ENCODE measurements at regions not wholly inside any gene's neighbourhood (a gene's known extent, or its start where the extent isn't known, plus 50 kb on each side); places are given as distances from the start of the nearest gene placed in this dataset.

DNA sequence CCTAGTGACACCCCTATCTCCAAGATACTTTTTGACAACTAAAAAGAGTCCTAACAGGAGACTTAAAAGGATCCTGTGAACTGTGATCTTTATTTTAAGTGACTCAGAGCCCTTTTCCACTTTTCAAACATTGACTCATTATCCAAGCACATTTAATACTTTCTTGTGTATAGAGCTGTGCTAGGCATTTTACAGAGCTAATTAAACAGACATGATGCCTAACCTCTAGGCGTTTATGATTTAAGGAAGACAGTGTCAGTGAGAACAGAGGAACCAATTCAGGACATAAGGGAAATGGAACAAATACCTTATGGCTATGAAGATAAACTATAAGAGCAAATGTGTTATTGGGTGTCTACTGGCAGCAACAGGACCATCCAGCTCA lies 282.6 kb downstream of the TPBG start:
- DNase-seq (ENCODE audit: low spot score), result no peak

DNA sequence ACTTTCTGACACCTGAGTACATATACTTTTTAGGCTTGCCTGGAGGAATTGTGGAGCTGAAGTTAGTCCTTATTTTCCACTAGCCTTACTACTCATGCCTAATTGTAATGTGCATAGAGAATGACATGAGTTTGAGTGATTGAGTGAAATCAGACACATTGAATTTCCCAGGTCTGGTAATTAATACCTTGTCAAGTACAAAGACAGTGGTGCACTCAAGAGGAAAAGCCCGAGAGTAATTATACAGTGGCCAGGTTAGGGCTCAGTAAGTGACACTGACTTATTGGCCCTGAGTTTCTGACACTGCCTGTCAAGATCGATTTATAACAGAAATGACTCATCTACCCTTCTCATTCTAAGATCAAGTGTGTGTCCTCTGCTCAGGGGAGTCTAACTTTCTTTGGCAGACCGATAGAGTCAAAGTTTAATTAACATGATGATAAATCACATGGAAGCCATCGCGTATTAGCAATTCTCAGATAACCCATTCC lies 288.3 kb downstream of the TPBG start:
- no peak for DNase-seq (ENCODE audit: low spot score)

GRCh38 chr6:82679232-82679631 lies 315.6 kb downstream of the TPBG start:
- no peak for DNase-seq (ENCODE audit: low spot score)

GRCh38 chr6:82680192-82680591 lies 316.6 kb downstream of the TPBG start:
- DNase-seq (ENCODE audit: low spot score), result no peak

- no peak for DNase-seq (ENCODE audit: low spot score)
Observed at GRCh38 chr6:82681119-82681714, 317.6 kb downstream of the TPBG start.

DNA sequence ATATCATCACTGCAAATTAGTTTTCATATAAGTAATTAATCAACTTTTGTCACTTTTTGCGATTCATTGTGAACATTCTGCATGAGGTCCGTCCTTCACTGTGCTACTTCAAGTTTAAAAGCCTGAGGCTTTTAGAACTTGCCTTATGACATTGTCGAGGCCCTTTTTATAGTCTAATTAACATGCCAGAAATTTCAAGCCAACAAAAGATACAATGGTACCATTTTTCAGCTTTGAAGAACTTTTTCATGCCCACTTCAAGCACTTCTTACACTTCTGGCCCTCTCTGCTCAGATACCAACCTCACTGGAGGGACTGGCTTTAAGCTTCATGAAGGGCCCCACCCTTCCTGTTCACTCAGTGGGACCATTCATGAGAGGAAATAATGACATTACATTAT lies 323.1 kb downstream of the TPBG start:
- DNase-seq (ENCODE audit: low spot score), result no peak

DNA sequence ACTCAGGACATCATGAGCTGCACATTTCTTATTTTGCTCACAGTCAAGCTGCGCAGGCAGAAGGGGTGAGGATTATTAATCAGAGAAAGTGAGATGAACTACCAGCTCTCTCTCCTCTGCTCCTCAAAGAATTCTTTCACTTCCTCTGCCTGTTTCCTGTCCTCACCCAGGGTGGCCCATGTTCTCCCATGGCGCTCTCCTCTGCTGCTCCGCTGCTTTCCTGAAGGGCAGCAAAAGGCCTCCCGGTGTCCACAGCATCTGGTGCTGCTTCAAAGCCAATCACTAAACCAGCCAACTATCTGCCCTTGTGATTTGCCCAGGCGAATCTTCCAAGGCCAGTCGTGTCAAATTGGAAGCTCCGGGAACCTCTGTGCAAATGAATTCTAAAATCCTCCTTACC lies 324.2 kb downstream of the TPBG start:
- no peak for DNase-seq (ENCODE audit: low spot score)

DNA sequence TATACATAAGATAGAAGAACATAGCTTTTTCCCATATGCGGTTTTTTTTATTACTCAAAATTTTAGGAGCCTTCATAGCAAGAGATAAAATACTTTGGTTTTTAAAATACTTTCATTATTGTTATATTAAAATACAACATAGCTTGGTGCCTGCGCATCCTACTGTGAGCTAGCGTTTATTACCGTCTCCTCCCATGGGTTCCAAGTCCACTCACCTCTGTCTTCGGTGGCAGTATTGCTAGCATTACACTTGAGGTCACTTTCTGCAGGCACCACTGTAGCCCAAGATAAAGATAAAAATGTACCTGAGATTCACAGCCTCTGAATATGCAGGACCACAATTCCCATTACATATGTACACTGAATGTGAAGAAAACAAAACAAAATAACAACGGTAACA lies 326.7 kb downstream of the TPBG start:
- no peak for DNase-seq (ENCODE audit: low spot score)

- no peak for DNase-seq (ENCODE audit: low spot score)
Observed at GRCh38 chr6:82691997-82692396, 328.4 kb downstream of the TPBG start.

DNA sequence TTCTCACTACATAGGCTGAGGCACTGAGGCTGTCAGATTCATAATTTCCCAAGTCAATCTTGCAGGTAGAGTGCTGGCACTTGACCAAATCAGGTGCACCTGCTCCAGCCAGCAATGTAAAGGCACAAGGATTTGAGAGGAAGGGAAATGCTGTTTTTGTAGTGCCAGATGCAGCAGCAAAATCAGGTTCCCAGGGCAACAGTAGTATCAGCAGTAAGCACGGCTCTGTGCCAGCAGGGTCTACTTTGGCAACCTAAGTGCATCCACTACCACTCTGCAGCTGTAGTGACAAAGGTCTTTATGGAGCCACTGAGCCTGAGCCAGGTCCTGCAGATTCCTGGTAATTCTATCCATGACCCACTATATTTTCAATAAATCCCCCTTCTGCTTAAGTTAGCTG lies 329.5 kb downstream of the TPBG start:
- no peak for DNase-seq (ENCODE audit: low spot score)

- DNase-seq (ENCODE audit: low spot score), result no peak
Observed at GRCh38 chr6:82701341-82701740, 337.7 kb downstream of the TPBG start.

DNA sequence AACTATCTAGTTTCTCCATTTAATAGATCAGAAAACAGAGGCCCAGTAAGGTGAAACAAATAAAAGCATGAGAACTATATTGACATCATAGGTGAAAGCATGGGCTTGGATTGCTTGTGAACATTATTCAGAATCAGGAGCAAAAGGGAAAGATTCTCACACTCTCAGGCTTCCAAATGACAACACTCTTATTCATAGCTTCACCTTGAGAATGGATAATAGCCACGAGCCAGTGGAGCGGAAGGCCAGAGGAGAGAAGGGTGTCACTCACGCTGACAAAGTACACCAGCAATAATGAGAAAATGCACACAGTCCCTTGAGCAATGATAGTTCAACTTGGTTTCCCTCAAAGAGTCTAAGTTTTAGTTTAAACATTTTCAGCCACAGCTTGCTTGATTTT lies 339.0 kb downstream of the TPBG start:
- DNase-seq (ENCODE audit: low spot score), result no peak

DNA sequence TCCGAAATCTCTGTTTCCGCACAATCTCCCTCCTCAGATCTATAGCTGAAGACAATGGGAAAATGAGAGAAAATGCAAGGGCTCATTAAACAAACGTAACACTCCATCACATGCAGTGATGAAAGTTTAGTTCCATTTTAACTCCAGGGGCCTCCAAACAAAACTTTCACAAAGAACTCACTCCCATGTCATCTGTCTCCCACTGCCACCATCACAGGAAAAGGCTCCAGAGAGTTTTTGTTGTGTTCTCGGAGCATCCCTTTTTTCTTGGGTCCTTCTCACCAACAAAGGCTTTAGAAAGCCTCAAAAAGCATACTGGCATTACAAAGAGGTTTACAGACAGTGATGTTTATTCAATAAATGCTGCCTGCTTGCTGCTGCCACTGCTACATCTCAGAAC lies 339.6 kb downstream of the TPBG start:
- DNase-seq (ENCODE audit: low spot score), result no peak

- no peak for DNase-seq (ENCODE audit: low spot score)
Observed at GRCh38 chr6:82704045-82704444, 340.4 kb downstream of the TPBG start.

GRCh38 chr6:82705579-82705978 lies 342.0 kb downstream of the TPBG start:
- no peak for DNase-seq (ENCODE audit: low spot score)

- no peak for DNase-seq (ENCODE audit: low spot score)
Observed at GRCh38 chr6:82711105-82711827, 347.6 kb downstream of the TPBG start.

DNA sequence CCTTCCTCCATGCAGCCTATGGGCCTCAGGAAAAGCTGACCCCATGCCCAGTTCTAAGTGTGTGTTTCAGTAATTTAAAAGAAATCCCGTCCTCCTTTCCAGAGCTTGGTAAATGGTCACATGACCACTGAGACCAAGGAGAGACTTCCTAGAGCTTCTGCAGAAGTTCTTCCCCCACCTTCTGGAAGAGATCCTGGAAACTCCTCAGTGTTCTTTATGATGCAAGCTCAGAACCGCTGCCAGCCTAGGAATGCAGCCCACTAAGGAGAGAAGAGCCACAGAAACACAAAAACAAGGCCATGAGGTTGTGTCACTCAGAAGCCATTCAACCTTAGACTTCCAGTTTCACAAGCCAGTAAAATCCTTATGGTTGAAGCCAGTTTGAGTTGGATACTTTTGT lies 348.4 kb downstream of the TPBG start:
- DNase-seq (ENCODE audit: low spot score), result no peak

DNA sequence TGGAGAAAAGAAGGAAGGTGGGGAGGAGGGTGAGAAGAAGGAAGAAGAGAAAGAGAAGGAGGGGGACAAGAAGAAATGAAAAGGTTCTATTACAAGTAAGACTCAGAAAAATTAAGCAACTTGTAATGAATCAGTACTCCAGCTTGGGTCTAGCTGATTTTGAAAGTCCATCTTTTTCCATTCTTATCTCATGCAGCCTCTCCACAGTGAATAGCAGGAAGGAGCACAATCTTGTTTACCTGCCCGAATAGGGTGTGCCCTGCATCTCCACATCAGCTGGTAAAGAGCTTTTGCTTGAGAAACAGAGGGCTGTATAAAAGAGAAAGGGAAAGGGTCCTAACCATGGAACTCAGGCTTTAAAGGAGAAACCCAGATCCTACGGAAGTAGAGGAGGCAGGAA lies 348.8 kb downstream of the TPBG start:
- no peak for DNase-seq (ENCODE audit: low spot score)

DNA sequence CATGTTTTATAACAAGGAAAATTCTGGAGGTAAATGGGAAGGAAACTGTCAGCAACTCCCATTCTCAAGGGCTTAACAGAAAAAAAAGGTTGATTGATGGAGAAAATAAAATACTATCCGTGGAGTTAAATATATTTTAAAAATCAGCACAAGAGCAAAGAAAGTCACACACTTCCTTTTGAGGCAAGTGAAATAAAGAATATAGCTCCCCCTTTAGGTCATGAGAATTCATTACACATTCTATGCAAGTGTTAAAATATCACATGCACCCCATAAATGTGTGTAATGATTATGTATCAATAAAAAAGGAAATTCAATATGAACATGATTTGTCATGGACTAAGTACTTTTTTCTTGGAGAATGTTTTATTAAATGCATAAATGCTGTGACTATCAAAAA lies 349.2 kb downstream of the TPBG start:
- DNase-seq (ENCODE audit: low spot score), result peak; percentile 49

- DNase-seq (ENCODE audit: low spot score), result no peak
Observed at GRCh38 chr6:82720992-82721391, 344.6 kb downstream of the UBE3D start.

DNA sequence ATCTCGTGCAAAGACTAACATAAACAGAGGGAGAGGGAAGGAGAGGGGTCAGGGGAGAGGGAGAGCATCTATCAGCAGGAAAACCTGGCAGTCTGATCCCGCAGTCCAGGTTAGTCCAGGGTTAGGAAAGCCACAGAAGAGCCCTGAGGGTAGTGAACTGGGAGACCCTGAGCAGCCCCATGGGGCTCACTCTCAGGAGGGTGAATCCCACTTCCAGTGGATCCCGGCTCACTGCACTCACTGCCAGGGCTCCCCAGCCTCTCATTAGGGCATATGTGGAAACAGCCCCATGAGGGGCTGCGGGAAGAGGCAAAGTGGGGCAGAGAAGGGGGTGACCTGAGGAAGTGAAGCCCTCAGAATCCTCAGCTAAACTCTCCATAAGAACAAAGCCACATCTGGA lies 329.9 kb downstream of the UBE3D start:
- no peak for DNase-seq (ENCODE audit: low spot score)

GRCh38 chr6:82737965-82738364 lies 327.7 kb downstream of the UBE3D start:
- no peak for DNase-seq (ENCODE audit: low spot score)

- DNase-seq (ENCODE audit: low spot score), result no peak
Observed at GRCh38 chr6:82738773-82739172, 326.9 kb downstream of the UBE3D start.

DNA sequence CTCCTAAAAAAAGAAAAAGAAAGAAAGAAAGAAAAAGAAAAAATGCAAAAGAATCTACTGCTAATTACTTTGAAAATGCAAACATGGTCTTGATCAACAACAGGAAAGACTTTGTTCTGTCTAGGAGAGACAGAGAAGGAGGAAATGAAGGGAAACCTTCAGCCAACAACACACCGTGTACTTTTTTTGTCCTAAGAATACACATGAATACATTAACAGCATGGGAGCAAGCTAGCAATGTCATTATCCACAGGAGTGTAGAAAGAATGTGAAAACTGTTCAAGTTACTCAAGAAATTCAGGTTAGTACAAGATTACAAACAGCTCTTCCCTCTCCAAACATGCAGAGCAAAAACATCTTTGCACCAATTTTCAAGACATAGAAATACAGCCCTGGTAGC lies 326.3 kb downstream of the UBE3D start:
- DNase-seq (ENCODE audit: low spot score), result no peak
